Esophagus squamous epithelium (tissue), 4 donors: ENCODE measurements at regions not wholly inside any gene's neighbourhood (a gene's known extent, or its start where the extent isn't known, plus 50 kb on each side); places are given as distances from the start of the nearest gene placed in this dataset.

ENCODE experiments used
- POLR2A ChIP-seq, 4 donors: fragments of 450-650 bp; IDR thresholded peaks; one replicate each; pipeline ENCODE4 v1.6.1; 2017; ENCODE audit warnings: antibody characterized with exemption in 4 of 4, mild to moderate bottlenecking in 4 of 4, moderate library complexity in 3 of 4
- TF ChIP-seq, protein P1 (sequence below), 6 experiments: fragments of 450-650 bp in 4 of 6; fragments of 200-600 bp in 2 of 6; sonication (generic) in 2 of 6; IDR thresholded peaks; one replicate each; pipeline ENCODE4 v1.5.1; 2016 to 2019; ENCODE audit warnings: antibody characterized with exemption in 6 of 6, mild to moderate bottlenecking in 4 of 6, moderate library complexity in 4 of 6

GRCh38 chr2:52659546-52659945, 1108.1 kb upstream of the CHAC2 start:
- TF ChIP-seq, protein P1, sequence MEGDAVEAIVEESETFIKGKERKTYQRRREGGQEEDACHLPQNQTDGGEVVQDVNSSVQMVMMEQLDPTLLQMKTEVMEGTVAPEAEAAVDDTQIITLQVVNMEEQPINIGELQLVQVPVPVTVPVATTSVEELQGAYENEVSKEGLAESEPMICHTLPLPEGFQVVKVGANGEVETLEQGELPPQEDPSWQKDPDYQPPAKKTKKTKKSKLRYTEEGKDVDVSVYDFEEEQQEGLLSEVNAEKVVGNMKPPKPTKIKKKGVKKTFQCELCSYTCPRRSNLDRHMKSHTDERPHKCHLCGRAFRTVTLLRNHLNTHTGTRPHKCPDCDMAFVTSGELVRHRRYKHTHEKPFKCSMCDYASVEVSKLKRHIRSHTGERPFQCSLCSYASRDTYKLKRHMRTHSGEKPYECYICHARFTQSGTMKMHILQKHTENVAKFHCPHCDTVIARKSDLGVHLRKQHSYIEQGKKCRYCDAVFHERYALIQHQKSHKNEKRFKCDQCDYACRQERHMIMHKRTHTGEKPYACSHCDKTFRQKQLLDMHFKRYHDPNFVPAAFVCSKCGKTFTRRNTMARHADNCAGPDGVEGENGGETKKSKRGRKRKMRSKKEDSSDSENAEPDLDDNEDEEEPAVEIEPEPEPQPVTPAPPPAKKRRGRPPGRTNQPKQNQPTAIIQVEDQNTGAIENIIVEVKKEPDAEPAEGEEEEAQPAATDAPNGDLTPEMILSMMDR (IDR thresholded peaks at IDR 0.05), result no peak
- TF ChIP-seq POLR2A (IDR thresholded peaks at IDR 0.05), result no peak
